ENCODE measurements at regions not wholly inside any gene's neighbourhood (a gene's known extent, or its start where the extent isn't known, plus 50 kb on each side); places are given as distances from the start of the nearest gene placed in this dataset.
"Not testable (repeated sequence)": the region's sequence is repeated elsewhere in the genome, so short reads cannot be mapped to it uniquely, and the experiment has no call there.

DNA sequence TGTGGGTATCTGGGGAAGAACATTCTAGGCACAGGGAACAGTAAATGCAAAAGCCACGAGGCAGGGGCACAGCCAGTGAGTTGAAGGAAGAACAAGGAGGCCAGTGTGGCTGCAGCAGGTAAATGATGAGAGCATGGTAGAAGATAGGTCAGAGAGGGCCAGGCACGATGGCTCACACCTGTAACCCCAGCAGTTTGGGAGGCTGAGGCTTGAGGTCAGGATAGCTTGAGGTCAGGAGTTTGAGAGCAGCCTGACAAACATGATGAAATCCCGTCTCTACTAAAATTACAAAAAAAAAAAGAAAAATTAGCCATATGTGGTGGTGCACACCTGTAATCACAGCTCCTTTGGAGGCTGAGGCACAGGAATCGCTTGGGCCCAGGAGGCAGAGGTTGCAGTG lies 86.7 kb upstream of the ESRRB start:
- in situ Hi-C loops (cut with HindIII; ENCODE audit: low sequenced_read_pairs), result no loop called here
- TF ChIP-seq, protein P1, sequence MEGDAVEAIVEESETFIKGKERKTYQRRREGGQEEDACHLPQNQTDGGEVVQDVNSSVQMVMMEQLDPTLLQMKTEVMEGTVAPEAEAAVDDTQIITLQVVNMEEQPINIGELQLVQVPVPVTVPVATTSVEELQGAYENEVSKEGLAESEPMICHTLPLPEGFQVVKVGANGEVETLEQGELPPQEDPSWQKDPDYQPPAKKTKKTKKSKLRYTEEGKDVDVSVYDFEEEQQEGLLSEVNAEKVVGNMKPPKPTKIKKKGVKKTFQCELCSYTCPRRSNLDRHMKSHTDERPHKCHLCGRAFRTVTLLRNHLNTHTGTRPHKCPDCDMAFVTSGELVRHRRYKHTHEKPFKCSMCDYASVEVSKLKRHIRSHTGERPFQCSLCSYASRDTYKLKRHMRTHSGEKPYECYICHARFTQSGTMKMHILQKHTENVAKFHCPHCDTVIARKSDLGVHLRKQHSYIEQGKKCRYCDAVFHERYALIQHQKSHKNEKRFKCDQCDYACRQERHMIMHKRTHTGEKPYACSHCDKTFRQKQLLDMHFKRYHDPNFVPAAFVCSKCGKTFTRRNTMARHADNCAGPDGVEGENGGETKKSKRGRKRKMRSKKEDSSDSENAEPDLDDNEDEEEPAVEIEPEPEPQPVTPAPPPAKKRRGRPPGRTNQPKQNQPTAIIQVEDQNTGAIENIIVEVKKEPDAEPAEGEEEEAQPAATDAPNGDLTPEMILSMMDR (IDR thresholded peaks at IDR 0.05; ENCODE audit: low read depth, low read length, missing control alignments), result no peak
- no peak overlapping the region for H3K4me3 ChIP-seq (ENCODE audit: low read depth, low read length)
- no peak for DNase-seq (ENCODE audit: low read depth)

DNA sequence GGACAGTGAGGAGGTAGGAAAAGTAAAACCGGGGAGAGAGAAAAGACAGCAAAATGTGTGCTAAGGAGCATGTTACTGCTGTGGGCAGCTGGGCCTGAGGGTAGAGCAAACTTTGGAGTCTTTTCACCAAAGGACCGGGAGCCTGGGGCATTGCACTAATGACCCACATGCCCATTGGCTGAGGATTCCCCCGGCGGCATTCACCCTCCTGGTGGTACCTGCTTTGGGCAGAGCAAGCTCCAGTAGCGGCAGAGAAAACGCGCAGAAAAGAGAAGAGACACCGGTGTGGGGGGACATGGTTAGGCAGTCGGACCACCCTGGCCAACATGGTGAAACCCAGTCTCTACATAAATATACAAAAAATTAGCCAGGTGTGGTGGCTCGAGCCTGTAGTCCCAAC lies 83.4 kb upstream of the ESRRB start:
- DNase-seq (ENCODE audit: low read depth), result no peak
- TF ChIP-seq, protein P1 (IDR thresholded peaks at IDR 0.05; ENCODE audit: low read depth, low read length, missing control alignments), result no peak
- H3K4me3 ChIP-seq (ENCODE audit: low read depth, low read length), result no peak overlapping the region
- in situ Hi-C loops (cut with HindIII; ENCODE audit: low sequenced_read_pairs), result no loop called here

DNA sequence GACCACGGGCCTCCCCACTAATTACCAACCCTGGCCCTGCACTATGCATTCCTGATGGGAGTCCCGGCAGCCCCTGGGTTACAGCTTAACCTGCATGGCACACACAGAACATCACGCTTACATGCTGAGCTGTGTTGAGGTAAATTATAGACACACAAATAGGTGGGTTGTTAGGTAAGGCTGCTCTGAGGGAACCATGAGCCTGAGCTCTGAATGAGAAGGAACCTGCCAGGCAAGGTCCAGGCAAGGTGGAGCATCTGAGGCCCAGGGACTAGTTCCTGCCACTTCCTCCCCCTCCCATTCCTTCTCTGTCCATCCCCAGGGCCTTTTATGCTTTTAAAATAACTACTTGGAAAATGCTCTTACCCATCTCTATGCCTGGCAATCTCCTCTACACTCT lies 82.7 kb upstream of the ESRRB start:
- in situ Hi-C loops (cut with HindIII; ENCODE audit: low sequenced_read_pairs), result no loop called here
- H3K4me3 ChIP-seq (ENCODE audit: low read depth, low read length), result no peak overlapping the region
- TF ChIP-seq, protein P1 (IDR thresholded peaks at IDR 0.05; ENCODE audit: low read depth, low read length, missing control alignments), result no peak
- no peak for DNase-seq (ENCODE audit: low read depth)

DNA sequence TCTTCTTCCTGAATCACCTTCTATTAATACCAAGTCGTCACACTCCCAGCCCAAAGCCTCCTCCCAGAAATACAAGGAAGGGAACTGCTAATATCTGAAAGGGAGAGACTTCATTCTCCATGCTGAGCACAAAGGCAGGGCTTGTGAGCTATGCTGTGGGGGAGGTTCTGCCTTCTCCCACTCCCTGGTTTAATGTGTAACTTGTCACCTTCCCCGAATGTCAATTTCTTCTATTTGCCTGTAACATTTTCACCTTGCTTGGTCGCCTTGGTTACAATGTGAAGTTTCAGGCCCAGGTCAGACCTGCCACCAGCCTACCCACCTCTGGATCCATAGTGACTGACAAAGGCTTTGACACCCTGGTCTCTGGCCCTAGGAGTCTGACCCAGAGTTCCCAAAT lies 82.0 kb upstream of the ESRRB start:
- DNase-seq (ENCODE audit: low read depth), result no peak
- in situ Hi-C loops (cut with HindIII; ENCODE audit: low sequenced_read_pairs), result no loop called here
- TF ChIP-seq, protein P1 (IDR thresholded peaks at IDR 0.05; ENCODE audit: low read depth, low read length, missing control alignments), result no peak
- no peak overlapping the region for H3K4me3 ChIP-seq (ENCODE audit: low read depth, low read length)

DNA sequence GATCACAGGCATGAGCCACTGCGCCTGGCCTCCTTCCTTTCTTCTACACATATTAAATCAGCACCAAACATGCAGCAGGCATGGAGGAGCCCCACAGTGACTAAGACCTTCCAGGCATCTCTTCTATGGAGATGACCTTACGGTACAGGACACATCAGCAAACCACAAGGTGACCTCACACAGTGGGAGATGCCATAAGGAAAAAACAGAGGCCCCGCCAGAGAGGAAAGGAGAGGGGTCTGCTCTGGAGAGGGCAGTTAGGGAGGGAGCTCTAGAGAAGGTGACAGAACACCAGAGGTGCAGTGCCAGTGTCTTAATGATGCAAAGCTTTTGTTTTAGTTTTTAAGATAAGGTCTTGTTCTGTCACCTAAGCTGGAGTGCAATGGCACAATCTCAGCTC lies 81.1 kb upstream of the ESRRB start:
- TF ChIP-seq, protein P1 (IDR thresholded peaks at IDR 0.05; ENCODE audit: low read depth, low read length, missing control alignments), result no peak
- in situ Hi-C loops (cut with HindIII; ENCODE audit: low sequenced_read_pairs), result no loop called here
- H3K4me3 ChIP-seq (ENCODE audit: low read depth, low read length), result no peak overlapping the region
- no peak for DNase-seq (ENCODE audit: low read depth)

DNA sequence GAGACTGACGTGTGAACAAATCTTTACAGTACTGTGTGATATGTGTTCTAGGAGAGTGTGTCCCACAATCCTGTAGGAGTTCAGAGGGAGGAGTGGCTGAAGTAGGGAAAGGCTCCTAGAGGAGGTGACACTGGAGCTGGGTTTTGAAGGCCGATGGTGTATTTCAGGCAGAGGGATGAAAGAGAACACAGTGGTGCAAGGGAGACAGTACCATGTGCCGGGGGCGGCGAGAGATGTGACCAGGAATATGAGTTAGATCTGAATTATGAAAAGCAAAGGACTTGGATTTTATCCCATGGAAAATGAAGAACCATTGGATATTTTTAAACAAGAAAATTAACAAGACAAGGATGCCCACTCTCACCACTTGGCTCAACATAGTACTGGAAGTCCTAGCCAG lies 77.0 kb upstream of the ESRRB start:
- TF ChIP-seq, protein P1 (IDR thresholded peaks at IDR 0.05; ENCODE audit: low read depth, low read length, missing control alignments), result no peak
- no peak overlapping the region for H3K4me3 ChIP-seq (ENCODE audit: low read depth, low read length)
- no peak for DNase-seq (ENCODE audit: low read depth)
- in situ Hi-C loops (cut with HindIII; ENCODE audit: low sequenced_read_pairs), result no loop called here

DNA sequence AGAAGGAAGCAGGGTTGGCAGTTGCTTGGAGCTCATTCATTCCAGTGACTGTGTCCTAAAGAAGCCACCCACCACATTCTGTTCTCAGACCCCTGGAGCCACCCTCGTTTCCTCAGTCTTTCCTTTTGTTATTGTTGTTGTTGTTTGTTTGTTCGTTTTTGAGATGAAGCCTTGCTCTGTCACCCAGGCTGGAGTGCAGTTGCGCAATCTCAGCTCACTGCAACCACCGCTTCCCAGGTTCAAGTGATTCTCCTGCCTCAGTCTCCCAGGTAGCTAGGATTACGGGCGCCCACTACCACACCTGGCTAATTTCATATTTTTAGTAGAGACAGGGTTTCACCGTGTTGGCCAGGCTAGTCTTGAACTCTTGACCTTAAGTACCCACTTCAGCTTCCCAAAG lies 72.7 kb upstream of the ESRRB start:
- H3K4me3 ChIP-seq (ENCODE audit: low read depth, low read length); DNase-seq (ENCODE audit: low read depth); in situ Hi-C loops (cut with HindIII; ENCODE audit: low sequenced_read_pairs): not testable (repeated sequence)
